HCEC 1CT (cell line): ENCODE measurements at regions not wholly inside any gene's neighbourhood (a gene's known extent, or its start where the extent isn't known, plus 50 kb on each side); places are given as distances from the start of the nearest gene placed in this dataset.
A peak's percentile ranks its signal among the peaks of the same experiment; 100 is the strongest.

ENCODE experiments used
- DNase-seq: peaks from one replicate; pipeline ENCODE4 v3.0.0-alpha.2; 2017

- DNase-seq: no peak
These were observed 77.9 kb upstream of the DOCK9 start for GRCh38 chr13:99055735-99056134.

DNA sequence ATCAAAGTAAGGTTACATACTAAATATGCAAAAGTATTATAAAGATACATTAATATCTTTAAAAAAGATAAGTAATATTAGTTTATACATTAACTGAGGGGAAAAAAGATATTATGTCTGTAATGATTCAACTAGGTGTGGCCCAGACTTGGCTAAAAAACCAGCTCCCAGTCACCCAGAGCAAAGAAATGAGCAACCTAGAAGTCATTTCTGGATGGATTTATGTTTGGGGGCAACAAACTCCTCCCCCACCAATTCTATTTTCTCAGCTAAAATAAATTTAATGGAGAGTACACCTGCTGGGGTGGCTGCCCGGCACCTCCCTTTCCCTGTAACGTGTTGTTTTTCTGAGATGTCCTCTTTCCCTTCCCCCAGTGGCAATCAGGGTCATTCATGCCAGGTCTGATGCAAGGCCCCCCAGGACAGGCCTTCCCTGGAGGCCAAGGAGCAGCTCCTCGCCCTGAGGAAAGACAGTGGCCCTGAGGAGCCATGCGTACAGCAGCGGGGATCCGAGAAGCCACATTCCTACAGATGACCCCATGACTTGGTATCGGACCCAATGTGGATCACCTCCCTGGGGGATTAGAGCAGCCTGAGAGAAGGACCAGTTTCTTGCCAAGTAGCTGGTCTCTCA is 78.6 kb upstream of the DOCK9 start:
- DNase-seq: peak; percentile 4

DNA sequence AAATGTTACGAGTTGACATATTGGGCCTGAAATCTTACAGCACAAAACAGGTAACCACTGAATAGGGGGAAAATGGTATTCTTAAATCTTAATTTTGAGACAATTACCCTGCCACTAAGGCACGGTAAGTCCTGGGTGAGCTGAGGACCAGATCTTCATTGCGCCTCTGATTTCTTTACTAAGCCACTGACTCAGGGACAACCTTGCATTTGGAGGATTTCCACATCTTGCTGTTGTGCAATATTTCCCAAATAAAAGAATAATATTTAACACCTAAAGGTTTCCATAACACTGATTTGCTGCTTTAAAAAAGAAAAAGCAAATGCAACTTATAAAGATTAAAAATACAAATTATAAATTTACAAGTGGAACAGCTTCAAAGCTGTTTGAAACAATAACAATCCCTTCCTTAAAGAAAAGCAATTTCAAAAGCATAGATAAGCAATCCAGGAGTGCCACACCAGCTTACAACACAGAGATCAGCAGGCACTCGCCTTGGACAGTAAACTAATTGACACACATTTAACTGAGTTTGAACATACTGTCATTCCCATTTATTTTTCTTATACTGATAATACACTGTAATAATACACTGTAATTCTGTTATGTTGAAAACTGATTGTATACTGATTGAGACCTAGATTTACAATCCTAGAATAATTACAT is 79.6 kb upstream of the DOCK9 start:
- DNase-seq: peak; percentile 18

- no peak for DNase-seq
These were observed 80.9 kb upstream of the DOCK9 start for GRCh38 chr13:99058527-99059495.

DNA sequence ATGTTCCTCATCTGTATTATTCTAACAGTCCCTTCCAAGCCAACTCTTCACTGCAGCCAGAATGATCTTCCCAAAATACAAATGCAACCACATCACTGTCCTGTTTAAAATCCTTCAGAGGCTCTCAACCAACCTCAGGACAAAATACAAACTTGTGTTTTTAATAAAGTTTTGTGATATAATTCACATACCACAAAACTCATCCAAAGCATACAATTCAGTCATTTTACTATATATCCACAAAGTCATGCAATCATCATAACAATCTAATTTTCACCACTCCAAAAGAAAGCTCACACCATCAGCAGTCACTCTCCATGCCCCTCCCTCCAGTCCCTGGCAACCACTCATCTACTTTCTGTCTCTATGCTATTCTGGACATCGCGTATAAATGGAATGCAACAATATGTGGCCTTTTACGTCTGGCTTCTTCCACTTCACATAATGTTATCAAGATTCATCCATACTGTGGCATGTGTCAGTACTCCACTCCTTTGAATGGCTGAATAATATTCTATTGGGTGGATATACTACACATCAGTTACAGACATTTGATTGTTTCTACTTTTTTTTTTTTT is 81.7 kb upstream of the DOCK9 start:
- no peak for DNase-seq

- DNase-seq: no peak
These were observed 83.5 kb upstream of the DOCK9 start for GRCh38 chr13:99061411-99061810.

DNA sequence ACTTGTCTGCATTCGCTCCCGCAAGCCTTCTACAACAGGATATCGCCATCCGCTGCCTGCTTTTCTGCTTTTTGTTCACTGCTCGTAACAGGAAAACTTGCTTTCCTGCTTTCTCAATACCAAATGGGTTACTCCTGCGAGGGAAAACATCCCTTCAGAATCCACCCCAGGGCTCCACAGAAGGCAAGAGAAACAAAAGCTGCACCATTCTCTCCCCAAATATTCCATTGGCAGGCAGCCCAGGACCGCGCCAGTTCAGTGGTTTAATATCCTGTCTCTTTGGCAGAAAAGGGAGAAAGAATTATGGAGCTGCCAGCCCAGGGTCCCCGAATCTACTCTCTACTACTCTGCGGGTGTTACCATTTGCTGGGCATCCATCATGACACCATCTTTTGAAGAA is 84.7 kb upstream of the DOCK9 start:
- DNase-seq: peak; percentile 45

DNA sequence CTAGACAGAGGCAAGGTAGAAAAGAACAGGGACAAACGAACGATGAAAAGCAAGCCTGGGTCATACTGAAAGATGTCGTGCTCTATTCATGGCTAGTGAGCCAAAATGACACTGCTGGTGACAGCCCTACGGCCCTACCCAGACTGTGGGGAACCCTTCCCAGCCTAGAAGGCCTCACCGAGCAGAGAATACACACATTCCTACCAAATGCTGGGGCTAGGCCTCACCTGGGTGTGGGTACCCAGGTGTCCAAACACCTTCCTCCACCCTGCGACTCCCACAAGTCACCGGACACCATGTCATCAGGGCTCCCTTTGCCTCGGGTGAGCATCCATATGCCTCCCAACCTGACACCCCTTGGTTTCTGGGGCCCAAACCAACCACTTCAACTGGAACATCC is 85.3 kb upstream of the DOCK9 start:
- DNase-seq: no peak

DNA sequence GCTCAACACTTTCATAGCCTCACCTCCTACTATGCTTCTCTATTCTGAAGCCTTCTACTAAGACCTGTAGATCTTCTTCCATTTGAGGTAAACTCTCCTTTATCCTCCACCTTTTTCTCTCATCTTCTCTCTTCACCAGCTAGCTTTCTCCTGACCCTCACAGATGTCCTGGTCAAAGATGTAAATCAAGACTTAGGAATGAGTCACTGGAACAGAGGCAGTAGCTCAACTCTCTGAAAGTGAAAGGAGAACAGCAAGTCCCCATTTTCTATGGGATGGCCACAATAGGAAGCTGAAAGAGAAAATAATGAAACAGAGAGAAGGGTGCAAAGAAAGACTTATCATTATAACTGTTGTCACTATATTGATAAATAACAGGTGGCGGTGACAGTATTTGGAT is 86.1 kb upstream of the DOCK9 start:
- peak; percentile 56 for DNase-seq

- DNase-seq: no peak
These were observed 86.9 kb upstream of the DOCK9 start for GRCh38 chr13:99064624-99065234.

- no peak for DNase-seq
These were observed 87.6 kb upstream of the DOCK9 start for GRCh38 chr13:99065235-99066015.

DNA sequence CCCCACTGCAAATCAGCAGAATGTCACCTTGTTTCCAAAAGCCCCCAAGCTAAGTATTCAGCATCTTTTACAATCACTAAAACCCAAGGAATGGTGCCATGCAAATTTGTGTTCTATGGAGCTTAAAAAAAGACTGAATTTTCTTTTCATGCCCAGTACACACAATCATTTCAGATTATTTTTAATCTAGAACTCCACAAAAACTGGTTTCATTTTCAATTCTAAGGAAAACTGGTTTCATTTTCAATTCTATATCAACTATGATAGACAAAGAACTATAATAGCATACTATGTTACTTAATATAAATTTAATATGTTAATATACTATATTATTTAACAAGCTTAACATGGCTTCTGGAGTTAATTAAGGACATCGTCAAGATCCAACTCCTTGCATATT is 88.4 kb upstream of the DOCK9 start:
- no peak for DNase-seq

DNA sequence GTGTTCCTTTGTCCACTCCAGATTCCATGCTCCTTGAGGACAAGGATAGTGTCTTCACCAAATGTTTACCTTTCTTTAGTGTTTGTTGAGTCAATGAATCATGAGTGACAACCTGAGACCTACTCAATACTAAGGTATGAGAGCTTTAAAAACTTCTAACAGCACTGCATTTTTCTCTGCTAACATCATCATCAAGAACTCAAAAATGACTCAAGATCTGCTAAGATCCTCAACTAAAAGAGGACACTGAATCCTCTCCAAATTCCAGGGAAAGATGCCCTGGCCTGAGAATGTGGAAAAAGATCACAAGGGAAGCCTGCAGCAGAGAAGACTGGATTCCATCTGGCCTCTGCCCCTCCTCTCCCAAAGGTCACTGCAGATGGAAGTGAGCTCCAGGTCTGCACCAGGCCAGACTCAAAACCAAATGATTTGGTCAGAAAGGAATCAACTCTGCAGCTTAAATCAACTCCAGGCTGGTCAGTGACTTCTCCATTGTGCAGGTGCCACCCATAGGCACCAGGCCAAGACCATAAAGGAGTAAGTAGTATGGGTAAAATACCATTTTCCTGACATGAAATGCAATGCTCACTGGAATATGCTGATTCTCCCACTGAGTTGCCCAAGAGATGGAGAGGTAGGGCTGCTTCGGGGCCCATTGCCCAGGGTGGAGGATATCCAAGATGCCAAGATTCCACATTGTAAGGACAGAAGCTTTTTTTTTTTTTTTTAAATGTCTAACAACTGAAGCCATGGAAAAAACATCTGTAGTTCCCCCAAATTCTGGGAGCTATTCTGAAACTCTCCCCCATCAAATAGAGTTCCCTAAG is 89.5 kb upstream of the DOCK9 start:
- DNase-seq: peak; percentile 93

DNA sequence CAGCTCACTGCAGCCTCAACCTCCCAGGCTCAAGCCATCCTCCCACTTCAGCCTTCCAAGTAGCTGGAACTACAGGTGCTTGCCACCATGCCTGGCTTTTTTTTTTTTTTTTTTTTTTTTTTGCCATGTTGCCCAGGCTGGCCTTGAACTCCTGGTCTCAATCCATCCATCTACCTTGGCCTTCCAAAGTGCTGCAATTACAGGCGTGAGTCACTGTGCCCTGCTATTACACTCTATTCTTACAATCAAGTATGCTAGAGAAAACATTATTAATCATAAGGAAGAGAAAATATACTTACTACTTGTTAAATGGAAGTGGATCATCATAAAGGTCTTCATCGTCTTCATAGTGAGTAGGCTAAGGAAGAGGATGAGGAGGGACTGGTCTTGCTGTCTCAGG is 93.3 kb upstream of the DOCK9 start:
- DNase-seq: no peak

DNA sequence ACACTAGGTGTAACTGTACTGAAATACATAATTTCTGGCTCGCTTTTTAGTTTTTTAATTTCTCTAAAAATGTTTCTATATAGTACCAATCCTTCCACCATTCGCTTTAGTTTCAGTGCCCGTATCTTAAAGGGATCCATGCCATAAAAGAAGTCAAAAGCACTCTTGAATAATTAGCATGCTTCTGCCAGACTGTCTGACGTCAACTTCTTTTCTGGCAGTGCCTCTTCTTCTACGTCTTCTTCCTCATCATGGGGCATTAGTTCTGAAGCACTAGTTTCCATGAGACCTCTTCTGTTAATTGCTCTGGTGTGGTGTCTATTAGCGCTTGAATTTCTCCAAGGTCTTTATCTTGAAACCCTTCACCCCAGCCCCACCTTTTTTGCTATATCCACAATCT is 93.8 kb upstream of the DOCK9 start:
- no peak for DNase-seq

- DNase-seq: no peak
These were observed 94.5 kb upstream of the DOCK9 start for GRCh38 chr13:99072356-99072755.

DNA sequence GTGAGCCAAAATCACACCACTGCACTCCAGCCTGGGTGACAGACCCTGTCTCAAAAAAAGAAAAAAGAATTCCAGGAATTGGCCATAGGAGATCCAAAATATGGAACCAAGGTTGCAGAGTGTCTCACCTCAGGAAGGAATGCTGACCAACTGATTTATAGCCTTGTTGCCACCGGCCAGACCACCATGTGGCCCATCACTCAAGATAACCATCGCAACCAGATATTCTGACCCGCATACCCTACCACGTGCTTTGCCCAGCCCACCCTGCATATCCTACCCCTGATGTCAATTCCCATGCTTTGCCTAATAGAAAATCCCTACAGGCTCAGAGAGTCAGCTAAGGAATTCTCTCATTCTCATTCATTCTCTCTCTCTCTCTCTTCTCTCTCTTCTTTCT is 95.1 kb upstream of the DOCK9 start:
- DNase-seq: no peak

- DNase-seq: no peak
These were observed 96.8 kb upstream of the DOCK9 start for GRCh38 chr13:99074693-99075092.

DNA sequence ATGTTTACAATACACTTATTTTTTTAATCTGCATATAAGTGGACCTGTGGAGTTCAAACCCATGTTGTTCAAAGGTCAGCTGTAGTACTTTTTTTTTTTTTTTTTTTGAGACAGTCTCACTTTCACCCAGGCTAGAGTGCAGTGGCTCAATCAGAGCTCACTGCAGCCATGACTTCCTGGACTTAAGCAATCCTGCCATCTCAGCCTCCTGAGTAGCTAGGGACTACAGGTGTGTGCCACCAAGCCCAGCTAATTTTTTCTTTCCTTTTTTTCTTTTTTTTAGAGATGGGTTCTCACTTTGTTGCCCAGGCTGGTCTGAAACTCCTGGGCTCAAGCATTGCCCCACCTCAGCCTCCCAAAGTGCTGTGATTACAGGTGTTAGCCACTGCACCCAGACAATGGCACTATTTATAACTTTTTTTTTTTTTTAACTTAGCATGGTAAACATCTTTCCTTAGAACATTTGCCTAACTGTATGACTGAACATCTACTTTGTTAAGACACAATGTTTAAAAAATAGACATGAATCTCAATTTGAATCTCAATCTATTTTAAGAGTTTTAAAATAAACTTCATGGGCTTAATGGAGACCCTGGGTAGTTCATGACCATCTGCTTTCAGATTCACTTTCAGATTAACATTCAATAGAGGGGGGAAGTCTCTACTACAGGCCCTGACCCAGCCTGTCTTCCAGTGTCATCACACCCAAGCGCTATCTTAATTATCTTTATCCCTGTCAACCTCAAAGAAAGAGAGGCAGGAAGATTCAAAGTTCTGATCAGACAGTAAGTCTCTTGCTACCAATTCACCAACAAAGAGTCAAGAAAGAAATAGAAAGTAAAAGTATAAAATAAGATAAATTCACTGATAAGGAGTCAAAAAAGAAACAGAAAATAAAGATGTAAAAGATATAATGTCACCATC is 97.7 kb upstream of the DOCK9 start:
- no peak for DNase-seq
